IMR-90 (cell line): ENCODE measurements at regions not wholly inside any gene's neighbourhood (a gene's known extent, or its start where the extent isn't known, plus 50 kb on each side); places are given as distances from the start of the nearest gene placed in this dataset.

Experiments
- CHD1 ChIP-seq: IDR thresholded peaks from 2 replicates; pipeline ENCODE4 v1.6.1; 2012; ENCODE audit warnings: low read depth, low read length, improper control_type of control experiment
- CTCF ChIP-seq: conservative IDR thresholded peaks from 2 replicates; pipeline ENCODE4 v1.5.1; 2012; ENCODE audit warnings: mild to moderate bottlenecking, low read depth, low read length, improper control_type of control experiment
- FOS ChIP-seq: fragments of 150-350 bp; IDR thresholded peaks from 2 replicates; pipeline ENCODE4 v1.6.1; 2016; ENCODE audit warnings: low read depth, low read length
- NFE2L2 ChIP-seq: fragments of 150-350 bp; IDR thresholded peaks from 2 replicates; pipeline ENCODE4 v1.6.1; 2016; ENCODE audit warnings: low read depth, mild to moderate bottlenecking, low read length
- POLR2A ChIP-seq: IDR thresholded peaks from 2 replicates; pipeline ENCODE4 v1.6.1; 2012; ENCODE audit warnings: mild to moderate bottlenecking, low read depth, low read length
- RFX5 ChIP-seq: IDR thresholded peaks from 2 replicates; pipeline ENCODE4 v1.8.0; 2012; ENCODE audit warnings: low read depth, mild to moderate bottlenecking, low read length, moderate library complexity

DNA sequence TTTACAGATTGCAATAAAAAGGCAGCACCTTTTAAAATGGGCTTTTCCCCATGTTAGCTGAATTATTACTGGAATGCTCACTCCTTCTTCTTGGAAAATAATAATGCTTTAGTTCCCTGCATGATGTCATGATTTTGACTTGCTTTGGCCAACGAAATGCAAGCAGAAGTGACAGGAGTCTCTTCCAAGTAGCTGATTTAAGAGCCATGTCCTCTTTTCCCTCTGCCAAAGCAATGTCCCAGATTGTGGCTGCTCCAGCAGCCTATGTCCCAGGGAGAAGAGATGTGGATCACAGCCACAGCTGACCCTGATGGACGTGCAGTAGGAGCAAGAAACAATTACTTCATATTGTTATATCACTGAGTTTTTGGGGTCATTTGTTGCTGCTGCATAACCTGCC lies 246.6 kb downstream of the HAPSTR1 start:
- no peak for TF ChIP-seq CTCF
- TF ChIP-seq FOS, result no peak
- TF ChIP-seq POLR2A, result no peak
- TF ChIP-seq NFE2L2, result no peak
- TF ChIP-seq RFX5, result no peak
- no peak for TF ChIP-seq CHD1
